ENCODE measurements at regions not wholly inside any gene's neighbourhood (a gene's known extent, or its start where the extent isn't known, plus 50 kb on each side); places are given as distances from the start of the nearest gene placed in this dataset.

GRCh38 chr1:217360510-217360909 lies 270.4 kb downstream of the GPATCH2 start:
- H3K27ac Mint-ChIP-seq, result no peak overlapping the region
- Histone ChIP-seq H3K27me3 (ENCODE audit: insufficient read depth, low read length, poor library complexity, severe bottlenecking) (no peaks in the 10 kb centered on the region), H3K9me3 (ENCODE audit: low read length) (no peaks in the 10 kb centered on the region), H3K4me1 (ENCODE audit: insufficient read depth, low read length) (no peaks in the 10 kb centered on the region), H3K36me3 (ENCODE audit: insufficient read depth, low read length) (no peaks in the 10 kb centered on the region), H3K4me3 (ENCODE audit: low read length) (no peak overlapping the region), H3K27ac (ENCODE audit: low read depth, low read length) (no peak overlapping the region)
- POLR2A ChIA-PET, result no interaction called here
- no peak overlapping the region for H3K4me3 Mint-ChIP-seq
- H3K9me3 Mint-ChIP-seq, result peaks cover 0 to 4% (median 2%) of the 10 kb centered on the region in 5 donors
- H3K27me3 Mint-ChIP-seq, result peaks cover 0 to 3% of the 10 kb centered on the region in 2 donors
- no peaks in the 10 kb centered on the region for H3K36me3 Mint-ChIP-seq
- H3K4me1 Mint-ChIP-seq, result no peaks in the 10 kb centered on the region
- DNase-seq, result no peak
- CTCF ChIA-PET, result no interaction called here

- Mint-ChIP-seq H3K4me1 (no peaks in the 10 kb centered on the region), H3K27me3 (no peaks in the 10 kb centered on the region), H3K4me3 (no peak overlapping the region), H3K9me3 (peaks cover 0 to 4% (median 3%) of the 10 kb centered on the region in 5 donors), H3K27ac (no peak overlapping the region), H3K36me3 (no peaks in the 10 kb centered on the region)
- ChIA-PET POLR2A (no interaction called here), CTCF (no interaction called here)
- no peak overlapping the region for H3K4me3 ChIP-seq (ENCODE audit: low read length)
- no peaks in the 10 kb centered on the region for H3K36me3 ChIP-seq (ENCODE audit: insufficient read depth, low read length)
- no peaks in the 10 kb centered on the region for H3K27me3 ChIP-seq (ENCODE audit: insufficient read depth, low read length, poor library complexity, severe bottlenecking)
- no peaks in the 10 kb centered on the region for H3K9me3 ChIP-seq (ENCODE audit: low read length)
- H3K4me1 ChIP-seq (ENCODE audit: insufficient read depth, low read length), result no peaks in the 10 kb centered on the region
- H3K27ac ChIP-seq (ENCODE audit: low read depth, low read length), result no peak overlapping the region
- no peak for DNase-seq
These were observed 276.0 kb downstream of the GPATCH2 start for GRCh38 chr1:217354895-217355294.

- H3K9me3 ChIP-seq (ENCODE audit: low read length), result no peaks in the 10 kb centered on the region
- Mint-ChIP-seq H3K27me3 (no peaks in the 10 kb centered on the region), H3K27ac (no peak overlapping the region), H3K36me3 (no peaks in the 10 kb centered on the region), H3K4me3 (no peak overlapping the region), H3K4me1 (no peaks in the 10 kb centered on the region), H3K9me3 (peaks cover 0 to 5% (median 3%) of the 10 kb centered on the region in 5 donors)
- H3K4me1 ChIP-seq (ENCODE audit: insufficient read depth, low read length), result no peaks in the 10 kb centered on the region
- no peaks in the 10 kb centered on the region for H3K27me3 ChIP-seq (ENCODE audit: insufficient read depth, low read length, poor library complexity, severe bottlenecking)
- H3K27ac ChIP-seq (ENCODE audit: low read depth, low read length), result no peak overlapping the region
- no peak for DNase-seq
- no peaks in the 10 kb centered on the region for H3K36me3 ChIP-seq (ENCODE audit: insufficient read depth, low read length)
- H3K4me3 ChIP-seq (ENCODE audit: low read length), result no peak overlapping the region
- ChIA-PET POLR2A (no interaction called here), CTCF (no interaction called here)
These were observed 281.8 kb downstream of the GPATCH2 start for GRCh38 chr1:217348960-217349664.

DNA sequence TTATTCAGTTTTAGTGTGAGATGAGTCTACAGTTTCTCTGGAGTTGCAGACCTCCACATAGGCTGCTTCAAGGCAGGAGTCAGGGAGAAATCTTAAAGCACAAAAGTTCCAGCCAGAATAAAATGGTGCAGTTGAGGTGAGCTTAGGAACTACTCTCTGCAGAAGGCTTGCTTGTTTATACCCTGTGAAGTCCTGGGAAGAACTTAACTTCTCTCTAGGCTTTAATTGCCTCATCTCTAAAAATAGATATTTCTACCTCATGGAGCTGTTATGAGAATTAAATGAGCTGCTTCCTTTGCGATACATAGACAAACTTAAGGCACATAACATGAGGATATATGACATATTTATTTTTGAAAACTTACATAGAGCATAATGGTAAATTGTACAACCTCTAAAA lies 286.2 kb downstream of the GPATCH2 start:
- Mint-ChIP-seq H3K27me3 (no peaks in the 10 kb centered on the region), H3K4me1 (no peaks in the 10 kb centered on the region), H3K9me3 (peaks cover 0 to 5% (median 0%) of the 10 kb centered on the region in 5 donors), H3K36me3 (no peaks in the 10 kb centered on the region), H3K27ac (no peak overlapping the region), H3K4me3 (no peak overlapping the region)
- ChIA-PET POLR2A (no interaction called here), CTCF (no interaction called here)
- Histone ChIP-seq H3K9me3 (ENCODE audit: low read length) (no peaks in the 10 kb centered on the region), H3K27ac (ENCODE audit: low read depth, low read length) (no peak overlapping the region), H3K36me3 (ENCODE audit: insufficient read depth, low read length) (no peaks in the 10 kb centered on the region), H3K4me3 (ENCODE audit: low read length) (no peak overlapping the region), H3K4me1 (ENCODE audit: insufficient read depth, low read length) (no peaks in the 10 kb centered on the region), H3K27me3 (ENCODE audit: insufficient read depth, low read length, poor library complexity, severe bottlenecking) (no peaks in the 10 kb centered on the region)
- no peak for DNase-seq

DNA sequence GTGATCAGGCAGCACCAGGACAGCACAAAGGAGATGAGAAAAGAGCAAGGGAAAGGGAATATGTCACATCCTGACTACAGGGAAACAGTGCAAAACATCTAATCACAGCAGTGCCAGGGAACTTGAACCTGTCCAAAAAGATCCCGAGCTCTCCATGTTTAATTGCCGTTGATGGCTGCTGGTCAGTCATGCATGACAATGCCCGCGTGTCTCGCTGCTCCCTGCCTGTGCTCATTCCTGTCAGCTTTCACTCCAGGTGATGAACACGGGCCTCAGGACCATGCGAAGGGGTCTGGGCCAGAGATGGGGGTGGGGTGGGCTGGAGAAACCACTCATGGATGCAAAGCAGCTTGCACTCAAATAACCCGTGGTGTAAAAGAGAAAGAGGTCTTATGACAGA lies 287.0 kb downstream of the GPATCH2 start:
- no peaks in the 10 kb centered on the region for H3K4me1 ChIP-seq (ENCODE audit: insufficient read depth, low read length)
- POLR2A ChIA-PET, result no interaction called here
- no peaks in the 10 kb centered on the region for H3K9me3 ChIP-seq (ENCODE audit: low read length)
- H3K36me3 ChIP-seq (ENCODE audit: insufficient read depth, low read length), result no peaks in the 10 kb centered on the region
- no peak overlapping the region for H3K27ac Mint-ChIP-seq
- H3K4me3 Mint-ChIP-seq, result no peak overlapping the region
- no peak overlapping the region for H3K4me3 ChIP-seq (ENCODE audit: low read length)
- no peak for DNase-seq
- peaks cover 0 to 5% (median 0%) of the 10 kb centered on the region in 5 donors for H3K9me3 Mint-ChIP-seq
- no peak overlapping the region for H3K27ac ChIP-seq (ENCODE audit: low read depth, low read length)
- H3K36me3 Mint-ChIP-seq, result no peaks in the 10 kb centered on the region
- H3K4me1 Mint-ChIP-seq, result no peaks in the 10 kb centered on the region
- no peaks in the 10 kb centered on the region for H3K27me3 ChIP-seq (ENCODE audit: insufficient read depth, low read length, poor library complexity, severe bottlenecking)
- H3K27me3 Mint-ChIP-seq, result no peaks in the 10 kb centered on the region
- CTCF ChIA-PET, result no interaction called here

DNA sequence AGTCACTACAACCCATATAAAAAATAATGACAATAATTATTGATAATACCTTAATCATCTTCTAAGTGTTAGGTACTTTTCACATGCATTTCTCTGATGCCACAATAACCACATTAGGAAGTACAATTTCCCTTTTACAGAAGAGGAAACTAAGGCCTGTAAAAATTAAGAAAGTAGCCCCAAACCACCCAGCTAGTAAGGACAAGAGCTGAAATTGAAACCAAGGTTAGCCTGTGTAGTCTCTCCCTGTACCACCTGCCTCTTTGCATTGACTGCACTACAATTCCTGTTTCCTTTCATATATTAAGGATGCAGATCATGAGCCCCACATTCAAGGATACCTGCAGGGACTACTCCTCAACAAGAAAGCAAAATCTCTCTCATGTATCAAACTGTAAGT lies 288.8 kb downstream of the GPATCH2 start:
- peaks cover 0 to 1% of the 10 kb centered on the region in 2 donors for H3K27me3 Mint-ChIP-seq
- POLR2A ChIA-PET, result no interaction called here
- H3K36me3 ChIP-seq (ENCODE audit: insufficient read depth, low read length), result no peaks in the 10 kb centered on the region
- H3K9me3 Mint-ChIP-seq, result peaks cover 0 to 5% (median 0%) of the 10 kb centered on the region in 5 donors
- H3K36me3 Mint-ChIP-seq, result no peaks in the 10 kb centered on the region
- no peaks in the 10 kb centered on the region for H3K9me3 ChIP-seq (ENCODE audit: low read length)
- CTCF ChIA-PET, result no interaction called here
- H3K27ac ChIP-seq (ENCODE audit: low read depth, low read length), result no peak overlapping the region
- H3K4me1 ChIP-seq (ENCODE audit: insufficient read depth, low read length), result no peaks in the 10 kb centered on the region
- H3K27ac Mint-ChIP-seq, result no peak overlapping the region
- H3K4me3 Mint-ChIP-seq, result no peak overlapping the region
- H3K4me1 Mint-ChIP-seq, result no peaks in the 10 kb centered on the region
- H3K27me3 ChIP-seq (ENCODE audit: insufficient read depth, low read length, poor library complexity, severe bottlenecking), result no peaks in the 10 kb centered on the region
- DNase-seq, result no peak
- H3K4me3 ChIP-seq (ENCODE audit: low read length), result no peak overlapping the region

GRCh38 chr1:217336724-217337123 lies 294.2 kb downstream of the GPATCH2 start:
- no peaks in the 10 kb centered on the region for H3K4me1 ChIP-seq (ENCODE audit: insufficient read depth, low read length)
- ChIA-PET CTCF (no interaction called here), POLR2A (no interaction called here)
- H3K4me3 Mint-ChIP-seq, result no peak overlapping the region
- peaks cover 0 to 6% (median 0%) of the 10 kb centered on the region in 5 donors for H3K9me3 Mint-ChIP-seq
- no peak for DNase-seq
- H3K27ac Mint-ChIP-seq, result no peak overlapping the region
- no peaks in the 10 kb centered on the region for H3K36me3 Mint-ChIP-seq
- H3K4me3 ChIP-seq (ENCODE audit: low read length), result no peak overlapping the region
- peaks cover 0 to 1% of the 10 kb centered on the region in 2 donors for H3K27me3 Mint-ChIP-seq
- no peaks in the 10 kb centered on the region for H3K9me3 ChIP-seq (ENCODE audit: low read length)
- no peaks in the 10 kb centered on the region for H3K36me3 ChIP-seq (ENCODE audit: insufficient read depth, low read length)
- no peak overlapping the region for H3K27ac ChIP-seq (ENCODE audit: low read depth, low read length)
- H3K4me1 Mint-ChIP-seq, result no peaks in the 10 kb centered on the region
- H3K27me3 ChIP-seq (ENCODE audit: insufficient read depth, low read length, poor library complexity, severe bottlenecking), result no peaks in the 10 kb centered on the region

DNA sequence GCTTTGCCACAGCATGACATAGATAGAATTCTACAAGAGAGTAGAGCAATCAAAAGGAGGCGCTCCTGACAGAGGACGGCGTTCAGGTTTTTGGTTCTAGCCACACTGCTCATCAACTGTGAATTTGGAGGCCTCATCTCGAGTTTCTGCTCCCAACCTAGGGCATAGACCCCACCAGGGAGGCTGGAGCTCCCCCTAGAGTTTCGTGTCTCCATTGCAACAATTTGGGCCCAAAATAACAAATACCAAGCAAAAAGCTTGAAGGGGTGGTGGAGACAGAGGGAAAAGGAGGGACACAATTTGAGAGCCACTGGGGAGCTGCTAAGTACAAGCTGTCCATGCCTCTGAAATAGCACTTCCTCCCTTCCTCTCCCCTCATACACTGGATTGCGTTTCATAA lies 297.0 kb downstream of the GPATCH2 start:
- H3K9me3 Mint-ChIP-seq, result peaks cover 2 to 7% (median 3%) of the 10 kb centered on the region in 5 donors
- ChIA-PET POLR2A (no interaction called here), CTCF (no interaction called here)
- H3K4me3 Mint-ChIP-seq, result no peak overlapping the region
- Histone ChIP-seq H3K9me3 (ENCODE audit: low read length) (no peaks in the 10 kb centered on the region), H3K27ac (ENCODE audit: low read depth, low read length) (no peak overlapping the region), H3K27me3 (ENCODE audit: insufficient read depth, low read length, poor library complexity, severe bottlenecking) (no peaks in the 10 kb centered on the region), H3K36me3 (ENCODE audit: insufficient read depth, low read length) (no peaks in the 10 kb centered on the region), H3K4me3 (ENCODE audit: low read length) (no peak overlapping the region), H3K4me1 (ENCODE audit: insufficient read depth, low read length) (no peaks in the 10 kb centered on the region)
- no peaks in the 10 kb centered on the region for H3K4me1 Mint-ChIP-seq
- no peak overlapping the region for H3K27ac Mint-ChIP-seq
- H3K36me3 Mint-ChIP-seq, result no peaks in the 10 kb centered on the region
- H3K27me3 Mint-ChIP-seq, result peaks cover 0 to 1% of the 10 kb centered on the region in 2 donors
- no peak for DNase-seq
